ENCODE measurements at regions not wholly inside any gene's neighbourhood (a gene's known extent, or its start where the extent isn't known, plus 50 kb on each side); places are given as distances from the start of the nearest gene placed in this dataset.
"Not testable (repeated sequence)": the region's sequence is repeated elsewhere in the genome, so short reads cannot be mapped to it uniquely, and the experiment has no call there.

DNA sequence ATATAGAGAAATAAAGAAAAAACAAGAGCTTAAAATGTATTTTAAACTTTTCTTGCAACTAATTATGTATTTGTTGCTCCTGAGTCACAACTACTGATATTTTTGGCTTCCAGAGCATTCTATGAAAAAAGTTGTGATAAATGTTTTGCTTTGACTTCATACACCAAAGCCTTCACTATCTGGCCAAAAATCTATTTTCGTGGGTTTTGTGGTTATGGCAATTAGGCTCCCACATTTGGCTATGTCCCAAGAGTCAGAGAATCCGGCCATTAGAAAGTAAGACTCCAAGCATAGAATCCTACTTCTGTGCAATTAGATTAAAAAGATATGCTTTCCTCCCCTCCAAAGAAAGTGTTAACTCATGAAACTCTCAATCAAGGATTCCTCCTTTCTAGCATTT is 1456.1 kb upstream of the ACVR2A start:
- Mint-ChIP-seq H3K36me3 (ENCODE audit: insufficient read depth) (no peaks in the 10 kb centered on the region), H3K27me3 (no peaks in the 10 kb centered on the region), H3K27ac (no peak overlapping the region), H3K9me3 (ENCODE audit: low read depth) (peaks cover 4% of the 10 kb centered on the region), H3K4me3 (ENCODE audit: low read depth) (no peak overlapping the region), H3K4me1 (ENCODE audit: low read depth) (no peaks in the 10 kb centered on the region)
- TF ChIP-seq, protein P1, sequence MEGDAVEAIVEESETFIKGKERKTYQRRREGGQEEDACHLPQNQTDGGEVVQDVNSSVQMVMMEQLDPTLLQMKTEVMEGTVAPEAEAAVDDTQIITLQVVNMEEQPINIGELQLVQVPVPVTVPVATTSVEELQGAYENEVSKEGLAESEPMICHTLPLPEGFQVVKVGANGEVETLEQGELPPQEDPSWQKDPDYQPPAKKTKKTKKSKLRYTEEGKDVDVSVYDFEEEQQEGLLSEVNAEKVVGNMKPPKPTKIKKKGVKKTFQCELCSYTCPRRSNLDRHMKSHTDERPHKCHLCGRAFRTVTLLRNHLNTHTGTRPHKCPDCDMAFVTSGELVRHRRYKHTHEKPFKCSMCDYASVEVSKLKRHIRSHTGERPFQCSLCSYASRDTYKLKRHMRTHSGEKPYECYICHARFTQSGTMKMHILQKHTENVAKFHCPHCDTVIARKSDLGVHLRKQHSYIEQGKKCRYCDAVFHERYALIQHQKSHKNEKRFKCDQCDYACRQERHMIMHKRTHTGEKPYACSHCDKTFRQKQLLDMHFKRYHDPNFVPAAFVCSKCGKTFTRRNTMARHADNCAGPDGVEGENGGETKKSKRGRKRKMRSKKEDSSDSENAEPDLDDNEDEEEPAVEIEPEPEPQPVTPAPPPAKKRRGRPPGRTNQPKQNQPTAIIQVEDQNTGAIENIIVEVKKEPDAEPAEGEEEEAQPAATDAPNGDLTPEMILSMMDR (IDR thresholded peaks at IDR 0.05; ENCODE audit: unreplicated experiment), result no peak
- DNase-seq (ENCODE audit: low spot score, unreplicated experiment), result no peak

GRCh38 chr2:146386096-146386495 is 1458.7 kb upstream of the ACVR2A start:
- no peak for DNase-seq (ENCODE audit: low spot score, unreplicated experiment)

GRCh38 chr2:146385031-146385430 is 1459.8 kb upstream of the ACVR2A start:
- Mint-ChIP-seq H3K9me3 (ENCODE audit: low read depth) (no peaks in the 10 kb centered on the region), H3K4me1 (ENCODE audit: low read depth) (peaks cover 2% of the 10 kb centered on the region), H3K36me3 (ENCODE audit: insufficient read depth) (no peaks in the 10 kb centered on the region), H3K4me3 (ENCODE audit: low read depth) (no peak overlapping the region), H3K27me3 (no peaks in the 10 kb centered on the region), H3K27ac (no peak overlapping the region)
- TF ChIP-seq, protein P1 (IDR thresholded peaks at IDR 0.05; ENCODE audit: unreplicated experiment), result no peak
- DNase-seq (ENCODE audit: low spot score, unreplicated experiment), result no peak

More at GRCh38 chr2:146386096-146386495, 1458.7 kb upstream of the ACVR2A start:
- no peaks in the 10 kb centered on the region for H3K36me3 Mint-ChIP-seq (ENCODE audit: insufficient read depth)
- TF ChIP-seq, protein P1 (IDR thresholded peaks at IDR 0.05; ENCODE audit: unreplicated experiment), result no peak
- no peaks in the 10 kb centered on the region for H3K9me3 Mint-ChIP-seq (ENCODE audit: low read depth)
- no peak overlapping the region for H3K4me3 Mint-ChIP-seq (ENCODE audit: low read depth)
- H3K4me1 Mint-ChIP-seq (ENCODE audit: low read depth), result peaks cover 2% of the 10 kb centered on the region
- H3K27me3 Mint-ChIP-seq, result no peaks in the 10 kb centered on the region
- H3K27ac Mint-ChIP-seq, result no peak overlapping the region

DNA sequence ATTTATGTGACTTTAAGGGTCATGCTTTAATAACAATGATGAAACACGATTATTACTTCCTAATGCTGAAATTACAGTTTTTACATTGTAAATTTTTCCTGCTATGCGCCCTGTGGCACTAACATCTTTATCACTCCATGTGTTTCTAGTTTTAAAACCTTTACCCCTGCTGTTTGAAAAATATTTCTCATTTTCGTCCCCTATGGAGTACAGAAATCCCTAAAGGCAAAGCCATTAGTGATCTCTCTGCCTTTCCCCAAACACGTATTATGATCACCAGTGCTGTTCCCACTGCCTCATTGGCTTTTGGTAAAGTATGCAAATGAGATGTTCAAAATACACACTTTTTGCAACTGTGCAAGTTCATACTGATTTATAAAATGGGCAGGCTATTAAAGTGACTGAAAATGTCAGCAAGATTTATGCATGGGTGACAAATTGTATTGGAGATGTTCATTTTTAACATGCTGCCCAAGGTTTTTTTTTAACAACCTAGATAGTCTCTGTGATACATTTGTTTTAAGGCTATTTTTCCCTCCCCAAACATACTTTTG is 1468.2 kb upstream of the ACVR2A start:
- no peaks in the 10 kb centered on the region for H3K4me1 Mint-ChIP-seq (ENCODE audit: low read depth)
- H3K4me3 Mint-ChIP-seq (ENCODE audit: low read depth), result no peak overlapping the region
- H3K27ac Mint-ChIP-seq, result no peak overlapping the region
- H3K36me3 Mint-ChIP-seq (ENCODE audit: insufficient read depth), result no peaks in the 10 kb centered on the region
- DNase-seq (ENCODE audit: low spot score, unreplicated experiment), result no peak
- H3K27me3 Mint-ChIP-seq, result no peaks in the 10 kb centered on the region
- TF ChIP-seq, protein P1 (IDR thresholded peaks at IDR 0.05; ENCODE audit: unreplicated experiment), result no peak
- H3K9me3 Mint-ChIP-seq (ENCODE audit: low read depth), result peaks cover 8% of the 10 kb centered on the region

DNA sequence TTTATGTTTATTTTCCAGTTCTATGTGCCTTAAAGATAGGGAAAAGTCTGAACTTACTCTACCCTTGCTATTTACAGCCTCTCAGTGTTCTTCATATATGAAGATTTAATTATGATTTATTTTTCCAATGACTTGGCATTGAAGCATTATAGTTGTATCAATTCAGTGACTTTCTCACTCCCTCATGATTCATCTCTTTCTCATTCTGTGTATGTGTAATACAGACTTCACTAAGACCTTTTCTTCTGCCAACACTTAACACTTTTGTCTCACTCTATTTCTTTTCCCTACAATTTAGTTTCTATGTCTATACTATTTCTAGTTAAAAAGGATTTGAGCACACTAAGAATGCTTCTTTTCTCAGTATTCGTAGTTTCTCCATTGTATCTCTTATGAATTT is 1470.3 kb upstream of the ACVR2A start:
- Mint-ChIP-seq H3K27me3 (no peaks in the 10 kb centered on the region), H3K4me1 (ENCODE audit: low read depth) (peaks cover 8% of the 10 kb centered on the region), H3K9me3 (ENCODE audit: low read depth) (peaks cover 19% of the 10 kb centered on the region), H3K27ac (no peak overlapping the region), H3K36me3 (ENCODE audit: insufficient read depth) (no peaks in the 10 kb centered on the region), H3K4me3 (ENCODE audit: low read depth) (no peak overlapping the region)
- no peak for DNase-seq (ENCODE audit: low spot score, unreplicated experiment)
- TF ChIP-seq, protein P1 (IDR thresholded peaks at IDR 0.05; ENCODE audit: unreplicated experiment), result no peak

DNA sequence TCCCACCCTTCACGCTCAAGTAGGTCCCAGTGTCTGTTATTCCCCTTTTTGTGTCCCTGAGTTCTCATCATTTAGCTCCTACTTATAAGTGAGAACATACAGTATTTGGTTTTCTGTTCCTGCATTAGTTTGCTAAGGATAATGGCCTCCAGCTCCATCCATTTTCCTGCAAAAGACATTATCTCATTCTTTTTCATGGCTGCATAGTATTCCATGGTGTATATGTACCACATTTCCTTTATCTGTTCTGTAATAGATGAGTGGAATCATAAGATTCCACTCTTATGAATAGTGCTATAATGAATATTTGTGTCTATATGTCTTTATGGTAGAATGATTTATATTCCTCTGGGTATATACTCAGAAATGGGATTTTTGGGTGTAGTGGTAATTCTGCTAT is 1473.5 kb upstream of the ACVR2A start:
- H3K4me3 Mint-ChIP-seq (ENCODE audit: low read depth); H3K4me1 Mint-ChIP-seq (ENCODE audit: low read depth); DNase-seq (ENCODE audit: low spot score, unreplicated experiment); H3K27ac Mint-ChIP-seq; H3K36me3 Mint-ChIP-seq (ENCODE audit: insufficient read depth); H3K27me3 Mint-ChIP-seq: not testable (repeated sequence)
- H3K9me3 Mint-ChIP-seq (ENCODE audit: low read depth), result peaks cover 22% of the 10 kb centered on the region

Data from progenitor cell of endocrine pancreas (in vitro differentiated cells).